Hepatocyte (in vitro differentiated cells): ENCODE measurements at regions not wholly inside any gene's neighbourhood (a gene's known extent, or its start where the extent isn't known, plus 50 kb on each side); places are given as distances from the start of the nearest gene placed in this dataset.

Experiments used
- CTCF ChIP-seq: fragments of 200-600 bp; sonication (generic); IDR thresholded peaks from 2 replicates; pipeline ENCODE4 v1.5.1; 2016; ENCODE audit warnings: antibody characterized with exemption, mild to moderate bottlenecking; ENCODE audit not compliant: poor library complexity
- EZH2phosphoT487 ChIP-seq: fragments of 200-600 bp; sonication (generic); IDR thresholded peaks from one replicate; pipeline ENCODE4 v1.6.1; 2018; ENCODE audit warnings: antibody characterized with exemption, mild to moderate bottlenecking, low read depth, moderate library complexity; ENCODE audit not compliant: unreplicated experiment, severe bottlenecking

- TF ChIP-seq CTCF (no peak), EZH2phosphoT487 (no peak)
These were observed 401.6 kb upstream of the SMIM21 start for GRCh38 chr18:75829091-75829490.
